Choroid plexus epithelial cell (primary cell): ENCODE measurements at regions not wholly inside any gene's neighbourhood (a gene's known extent, or its start where the extent isn't known, plus 50 kb on each side); places are given as distances from the start of the nearest gene placed in this dataset.

Experiments
- DNase-seq: peaks from one replicate; pipeline ENCODE4 v3.0.0-alpha.2; 2010; ENCODE audit warnings: low read depth
- H3K4me3 ChIP-seq: 2 replicates; pipeline ENCODE4 v1.5.1; 2011; ENCODE audit warnings: low read depth, mild to moderate bottlenecking, control low read depth, low read length, moderate library complexity
- CTCF ChIP-seq: conservative IDR thresholded peaks from 2 replicates; pipeline ENCODE4 v1.5.1; 2011; ENCODE audit warnings: low read depth, mild to moderate bottlenecking, control low read depth, inconsistent platforms, low read length, moderate library complexity

- DNase-seq, result no peak
- TF ChIP-seq CTCF, result no peak
- no peak overlapping the region for H3K4me3 ChIP-seq
Measured at GRCh38 chr6:15194453-15194852, 51.4 kb upstream of the JARID2 start.
